ENCODE measurements at regions not wholly inside any gene's neighbourhood (a gene's known extent, or its start where the extent isn't known, plus 50 kb on each side); places are given as distances from the start of the nearest gene placed in this dataset.

DNA sequence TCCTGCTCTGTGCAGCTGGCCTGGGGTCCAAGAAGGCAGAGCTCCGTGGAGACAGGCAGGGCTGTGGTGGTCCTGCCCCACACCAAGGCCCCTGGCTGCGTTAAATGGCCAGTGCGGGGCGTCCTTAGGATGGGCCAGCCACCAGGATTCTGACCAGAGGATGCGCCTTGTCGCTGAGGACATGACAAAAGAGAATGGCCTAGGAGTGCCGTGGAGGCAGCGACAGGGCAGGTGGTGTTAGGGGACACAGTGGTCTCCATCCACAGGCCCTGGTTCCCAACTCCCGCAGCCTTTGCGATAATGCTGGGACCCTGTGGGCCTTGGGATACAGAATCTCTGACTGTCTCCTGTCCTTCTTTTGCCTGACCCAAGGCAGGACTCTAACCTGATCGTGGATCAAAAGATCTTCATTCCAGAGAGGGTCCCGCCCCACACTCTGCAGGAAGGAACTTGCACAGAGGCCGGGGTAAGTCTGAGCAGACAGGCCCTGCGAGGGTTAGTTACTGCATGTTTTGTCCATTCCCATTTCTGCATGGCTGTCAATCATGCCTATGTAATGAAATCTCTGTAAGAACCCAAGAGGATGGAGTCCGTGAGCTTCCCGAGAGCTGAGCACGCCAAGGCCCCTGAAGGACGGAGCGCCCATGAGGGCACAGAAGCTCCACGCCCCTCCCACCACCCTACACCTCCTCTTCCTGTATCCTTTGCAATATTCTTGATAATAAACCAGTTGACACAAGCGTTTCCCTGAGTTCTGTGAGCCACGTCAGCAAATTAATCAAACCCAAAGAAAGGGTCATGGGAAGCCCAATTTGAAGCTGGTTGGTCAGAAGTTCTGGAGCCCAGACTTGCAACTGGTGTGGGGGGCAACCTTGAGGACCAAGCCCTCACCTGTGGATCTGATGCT lies 251.5 kb upstream of the SALL3 start:
- POLR2A ChIA-PET, result no interaction called here
- no peak for DNase-seq (ENCODE audit: extremely low spot score)
- TF ChIP-seq, protein P1, sequence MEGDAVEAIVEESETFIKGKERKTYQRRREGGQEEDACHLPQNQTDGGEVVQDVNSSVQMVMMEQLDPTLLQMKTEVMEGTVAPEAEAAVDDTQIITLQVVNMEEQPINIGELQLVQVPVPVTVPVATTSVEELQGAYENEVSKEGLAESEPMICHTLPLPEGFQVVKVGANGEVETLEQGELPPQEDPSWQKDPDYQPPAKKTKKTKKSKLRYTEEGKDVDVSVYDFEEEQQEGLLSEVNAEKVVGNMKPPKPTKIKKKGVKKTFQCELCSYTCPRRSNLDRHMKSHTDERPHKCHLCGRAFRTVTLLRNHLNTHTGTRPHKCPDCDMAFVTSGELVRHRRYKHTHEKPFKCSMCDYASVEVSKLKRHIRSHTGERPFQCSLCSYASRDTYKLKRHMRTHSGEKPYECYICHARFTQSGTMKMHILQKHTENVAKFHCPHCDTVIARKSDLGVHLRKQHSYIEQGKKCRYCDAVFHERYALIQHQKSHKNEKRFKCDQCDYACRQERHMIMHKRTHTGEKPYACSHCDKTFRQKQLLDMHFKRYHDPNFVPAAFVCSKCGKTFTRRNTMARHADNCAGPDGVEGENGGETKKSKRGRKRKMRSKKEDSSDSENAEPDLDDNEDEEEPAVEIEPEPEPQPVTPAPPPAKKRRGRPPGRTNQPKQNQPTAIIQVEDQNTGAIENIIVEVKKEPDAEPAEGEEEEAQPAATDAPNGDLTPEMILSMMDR (IDR thresholded peaks at IDR 0.05; ENCODE audit: control extremely low read depth, extremely low read depth, low read depth, missing control alignments), result no peak
- CTCF ChIA-PET, result no interaction called here

DNA sequence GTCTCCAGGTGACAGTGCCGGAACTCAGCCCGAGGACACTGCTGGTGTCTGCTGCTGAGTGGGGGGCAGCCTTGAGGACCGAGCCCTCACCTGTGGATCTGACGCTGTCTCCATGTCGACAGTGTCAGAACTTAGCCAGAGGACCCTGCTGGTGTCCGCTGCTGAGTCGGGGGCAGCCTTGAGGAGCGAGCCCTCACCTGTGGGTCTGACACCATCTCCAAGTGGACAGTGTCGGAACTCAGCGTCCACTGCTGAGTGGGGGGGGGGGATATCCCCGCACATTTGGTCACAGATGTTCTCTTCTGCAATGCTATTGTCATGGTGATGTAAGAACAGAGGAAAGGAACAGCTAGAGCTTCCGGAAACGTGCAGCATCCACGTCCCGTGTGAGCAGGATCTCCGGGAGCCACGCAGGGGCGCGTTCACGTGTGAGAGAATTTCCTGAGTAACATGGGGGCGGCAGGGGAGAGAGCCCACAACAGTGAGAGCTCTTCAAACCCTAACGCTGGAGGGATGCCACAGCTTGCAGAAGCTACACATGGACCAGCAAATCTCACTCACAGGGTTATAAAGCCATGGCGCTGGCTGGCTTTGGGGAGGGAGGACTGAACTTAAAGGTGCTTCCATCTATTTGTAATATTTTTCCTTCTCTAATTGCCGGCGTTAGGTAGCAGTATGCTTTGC lies 250.7 kb upstream of the SALL3 start:
- no peak for DNase-seq (ENCODE audit: extremely low spot score)
- CTCF ChIA-PET, result no interaction called here
- POLR2A ChIA-PET, result no interaction called here
- TF ChIP-seq, protein P1 (IDR thresholded peaks at IDR 0.05; ENCODE audit: control extremely low read depth, extremely low read depth, low read depth, missing control alignments), result no peak

GRCh38 chr18:78730546-78730945 lies 249.1 kb upstream of the SALL3 start:
- TF ChIP-seq, protein P1 (IDR thresholded peaks at IDR 0.05; ENCODE audit: control extremely low read depth, extremely low read depth, low read depth, missing control alignments), result no peak
- no peak for DNase-seq (ENCODE audit: extremely low spot score)
- POLR2A ChIA-PET, result no interaction called here
- CTCF ChIA-PET, result no interaction called here

DNA sequence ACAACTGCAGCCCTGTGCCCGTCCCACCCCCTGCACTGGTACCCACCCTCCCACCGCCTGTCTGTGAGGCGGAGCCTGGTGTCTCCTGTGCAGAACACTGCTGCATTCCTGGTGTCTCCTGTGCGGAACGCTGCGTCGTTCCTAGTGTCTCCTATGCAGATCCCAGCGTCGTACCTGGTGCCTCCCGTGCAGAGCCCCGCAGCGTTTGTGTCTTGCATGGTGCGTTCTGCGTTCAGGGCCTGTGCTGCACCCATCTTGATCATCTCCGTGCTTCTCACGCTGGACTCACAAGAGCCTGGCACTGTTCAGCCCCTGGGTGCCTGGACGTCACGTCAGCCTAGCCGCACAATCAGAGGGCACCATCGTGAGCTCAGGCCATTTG lies 248.6 kb upstream of the SALL3 start:
- TF ChIP-seq, protein P1 (IDR thresholded peaks at IDR 0.05; ENCODE audit: control extremely low read depth, extremely low read depth, low read depth, missing control alignments), result no peak
- ChIA-PET POLR2A (no interaction called here), CTCF (no interaction called here)
- DNase-seq (ENCODE audit: extremely low spot score), result no peak

DNA sequence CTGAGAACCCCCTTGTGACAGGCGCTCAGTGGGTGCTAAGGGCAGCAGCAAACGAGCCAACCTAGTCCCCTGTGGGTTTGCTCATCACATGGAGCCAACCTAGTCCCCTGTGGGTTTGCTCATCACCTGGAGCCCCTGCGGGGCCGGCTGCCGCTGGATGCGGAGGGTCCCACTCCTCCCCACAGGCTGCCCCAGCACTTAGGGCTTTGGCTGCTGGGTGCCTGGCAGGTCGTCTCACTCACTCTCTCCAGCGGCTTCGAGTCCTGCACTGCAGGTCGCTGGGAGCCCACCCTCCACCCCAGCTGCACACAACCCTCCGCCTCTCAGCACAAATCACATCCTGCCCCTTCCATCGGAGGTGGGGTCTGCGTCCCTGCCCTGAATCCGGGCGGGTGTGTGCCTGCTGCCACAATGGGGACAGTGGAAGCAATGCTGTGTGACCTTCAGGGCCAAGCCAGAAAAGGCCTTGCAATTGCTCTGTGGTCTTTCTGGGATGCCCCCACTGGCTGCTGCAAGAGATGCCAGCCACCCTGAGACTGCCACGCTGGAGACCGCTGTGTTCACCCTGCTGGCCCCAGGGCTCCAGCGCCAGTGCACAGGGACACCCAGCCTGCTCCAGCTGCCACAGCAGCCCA lies 248.1 kb upstream of the SALL3 start:
- TF ChIP-seq, protein P1 (IDR thresholded peaks at IDR 0.05; ENCODE audit: control extremely low read depth, extremely low read depth, low read depth, missing control alignments), result no peak
- CTCF ChIA-PET, result no interaction called here
- DNase-seq (ENCODE audit: extremely low spot score), result no peak
- POLR2A ChIA-PET, result no interaction called here

DNA sequence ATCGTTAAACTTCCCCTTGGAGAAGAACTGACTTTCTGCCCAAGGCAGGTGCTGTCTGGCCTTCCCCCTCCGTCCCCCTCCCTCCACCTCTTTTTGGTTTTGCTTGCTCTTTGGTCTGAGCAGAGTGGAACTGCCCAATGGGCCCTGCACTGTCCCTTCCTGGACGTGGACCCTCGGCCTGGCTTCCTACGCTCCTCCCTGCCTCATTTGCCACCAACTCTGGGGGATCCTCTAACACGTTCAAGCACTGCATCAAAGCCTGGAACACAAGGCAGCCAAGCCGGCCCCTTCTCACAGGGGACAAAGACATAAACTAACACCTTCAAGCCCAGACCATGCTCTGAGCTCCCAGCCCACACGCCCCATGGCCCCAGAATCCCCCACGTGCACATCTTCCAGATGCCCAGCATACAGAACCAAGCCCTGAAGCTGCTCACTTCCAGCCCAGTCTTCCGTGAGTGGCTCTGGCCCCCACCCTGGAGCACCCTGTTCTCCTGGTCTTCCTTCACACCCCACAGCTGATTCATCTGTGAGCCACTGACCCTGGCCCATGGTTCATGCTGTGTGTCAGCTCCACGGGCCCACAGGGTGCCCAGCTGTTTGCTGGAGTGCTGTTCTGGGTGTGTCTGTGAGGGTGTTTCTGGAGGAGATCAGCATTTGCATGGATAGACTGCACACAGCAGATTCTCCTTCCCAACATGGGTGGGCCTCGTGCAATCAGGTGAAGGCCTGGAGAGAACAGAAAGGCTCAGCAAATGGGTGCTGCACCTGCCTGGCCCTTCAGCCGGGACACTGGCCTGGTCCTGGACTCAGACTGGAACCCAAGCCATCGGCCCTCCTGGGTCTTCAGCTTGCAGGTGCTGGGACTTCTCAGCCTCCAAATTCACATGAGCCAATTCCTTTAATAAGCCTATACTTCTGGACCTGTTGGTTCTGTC lies 247.1 kb upstream of the SALL3 start:
- DNase-seq (ENCODE audit: extremely low spot score), result no peak
- TF ChIP-seq, protein P1 (IDR thresholded peaks at IDR 0.05; ENCODE audit: control extremely low read depth, extremely low read depth, low read depth, missing control alignments), result no peak
- CTCF ChIA-PET, result no interaction called here
- POLR2A ChIA-PET, result no interaction called here

Data from GM10248 (cell line).